ENCODE measurements at regions not wholly inside any gene's neighbourhood (a gene's known extent, or its start where the extent isn't known, plus 50 kb on each side); places are given as distances from the start of the nearest gene placed in this dataset.

GRCh38 chr15:69727121-69727924, 274.7 kb downstream of the RPLP1 start:
- DNase-seq, result no peak
- H3K4me2 ChIP-seq (ENCODE audit: low read depth, low read length), result no peak overlapping the region

DNA sequence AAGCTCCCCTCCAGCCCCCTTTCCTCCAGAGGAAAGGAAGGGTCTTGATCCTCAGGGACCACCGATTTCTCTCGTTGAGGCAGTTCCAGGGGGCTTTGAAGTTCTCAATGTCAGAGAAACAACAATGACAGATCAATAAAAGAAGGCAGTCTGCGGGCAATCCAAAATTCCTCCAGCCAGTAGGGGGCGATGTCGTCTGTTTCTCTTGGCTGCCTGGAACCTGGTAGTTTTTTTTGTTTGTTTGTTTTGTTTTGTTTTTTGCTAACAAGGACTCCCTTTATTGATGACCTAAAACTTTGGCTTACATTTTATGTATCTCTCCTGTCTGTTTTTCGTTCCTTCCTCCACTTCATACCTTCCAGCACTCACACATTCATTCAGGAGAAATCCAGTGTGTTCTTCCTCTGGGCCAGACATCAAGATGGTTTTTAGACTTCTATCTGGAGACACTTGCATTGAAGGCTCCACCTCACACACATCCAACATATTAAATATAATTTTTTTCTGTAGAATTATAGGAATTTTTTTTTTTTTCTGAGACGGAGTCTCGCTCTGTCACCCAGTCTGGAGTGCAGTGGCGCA, 276.6 kb downstream of the RPLP1 start:
- H3K9me2 ChIP-seq (replicated peaks; ENCODE audit: insufficient read depth, low read length), result no peaks in the 10 kb centered on the region
- no peaks in the 10 kb centered on the region for H3K36me3 ChIP-seq (replicated peaks; ENCODE audit: insufficient read depth, low read length)
- H3K9me3 ChIP-seq (replicated peaks; ENCODE audit: insufficient read depth, low read length), result no peaks in the 10 kb centered on the region
- peaks cover 28% of the 10 kb centered on the region for H3K4me1 ChIP-seq (ENCODE audit: low read length)
- no peaks in the 10 kb centered on the region for H3F3A ChIP-seq (ENCODE audit: insufficient read depth, low read length)
- no peak overlapping the region for H3K27ac ChIP-seq (ENCODE audit: low read length)
- TF ChIP-seq EZH2 (optimal IDR thresholded peaks at IDR 0.05; ENCODE audit: low read depth, low read length) (no peak), EZH2phosphoT487 (IDR thresholded peaks at IDR 0.05; ENCODE audit: low read length) (no peak), CTCF (IDR thresholded peaks at IDR 0.05; ENCODE audit: low read length) (peak; percentile 81)
- H3K79me2 ChIP-seq (ENCODE audit: low read length), result no peaks in the 10 kb centered on the region
- no peaks in the 10 kb centered on the region for H4K20me1 ChIP-seq (ENCODE audit: insufficient read depth, low read length)
- no peak overlapping the region for H3K4me3 ChIP-seq (ENCODE audit: low read length)
- H2AFZ ChIP-seq (ENCODE audit: low read length), result no peak overlapping the region
- no peak overlapping the region for H3K9ac ChIP-seq (ENCODE audit: low read length)
- peaks cover 6% of the 10 kb centered on the region; the same call in 1 of the 2 replicates for H3K27me3 ChIP-seq (replicated peaks; ENCODE audit: insufficient read depth, low read length)
- peak; percentile 45 for DNase-seq
- no peak overlapping the region for H3K4me2 ChIP-seq (ENCODE audit: low read depth, low read length)

More at GRCh38 chr15:69727121-69727924, 274.7 kb downstream of the RPLP1 start:
- Histone ChIP-seq H3K9me2 (replicated peaks; ENCODE audit: insufficient read depth, low read length) (no peaks in the 10 kb centered on the region), H3K27me3 (replicated peaks; ENCODE audit: insufficient read depth, low read length) (peaks cover 23% of the 10 kb centered on the region), H3K27ac (ENCODE audit: low read length) (no peak overlapping the region), H2AFZ (ENCODE audit: low read length) (no peak overlapping the region), H3K4me3 (ENCODE audit: low read length) (no peak overlapping the region), H3K36me3 (replicated peaks; ENCODE audit: insufficient read depth, low read length) (no peaks in the 10 kb centered on the region), H3K79me2 (ENCODE audit: low read length) (no peaks in the 10 kb centered on the region), H3F3A (ENCODE audit: insufficient read depth, low read length) (no peaks in the 10 kb centered on the region), H3K9ac (ENCODE audit: low read length) (no peak overlapping the region), H3K9me3 (replicated peaks; ENCODE audit: insufficient read depth, low read length) (no peaks in the 10 kb centered on the region), H3K4me1 (ENCODE audit: low read length) (peaks cover 28% of the 10 kb centered on the region), H4K20me1 (ENCODE audit: insufficient read depth, low read length) (no peaks in the 10 kb centered on the region)
- no peak for TF ChIP-seq EZH2 (optimal IDR thresholded peaks at IDR 0.05; ENCODE audit: low read depth, low read length)
- TF ChIP-seq CTCF (IDR thresholded peaks at IDR 0.05; ENCODE audit: low read length), result no peak
- TF ChIP-seq EZH2phosphoT487 (IDR thresholded peaks at IDR 0.05; ENCODE audit: low read length), result no peak

DNA sequence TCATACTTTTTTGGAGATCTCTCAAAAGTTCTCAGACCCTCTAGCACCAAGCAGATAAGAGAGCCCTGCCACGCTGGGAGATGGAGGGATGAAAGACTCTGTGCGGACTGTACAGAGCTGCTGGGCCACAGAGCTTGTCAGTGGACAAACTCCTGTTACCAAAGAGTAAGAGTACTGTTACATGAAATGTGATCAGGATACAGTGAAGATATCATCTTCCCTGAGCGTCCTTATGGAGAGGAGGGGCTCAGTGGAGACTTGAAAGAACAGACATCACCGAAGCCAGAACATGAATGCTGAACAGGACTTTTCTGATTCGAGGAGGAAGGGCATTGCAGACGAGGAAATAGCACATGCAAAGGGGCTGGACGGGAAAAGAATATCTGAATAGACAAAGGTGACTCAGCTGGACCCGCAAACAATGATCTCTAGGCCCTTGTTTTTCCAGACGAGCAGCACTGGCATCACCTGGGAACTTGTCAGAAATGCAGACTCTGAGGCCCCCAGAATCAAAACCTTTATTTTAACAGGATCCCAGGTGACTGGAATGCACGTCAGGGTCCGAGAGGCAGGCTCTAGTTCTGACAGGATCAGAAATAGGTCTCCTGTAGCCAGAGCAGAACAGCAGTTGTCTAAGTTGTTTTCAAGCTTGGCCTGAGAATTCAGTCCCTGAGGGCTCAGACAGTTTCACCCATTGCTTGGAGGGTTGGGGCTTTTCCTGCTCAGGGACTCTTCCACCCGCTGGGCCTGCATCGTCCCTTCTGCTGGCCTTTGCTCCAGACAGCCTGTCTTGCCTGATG, 277.9 kb downstream of the RPLP1 start:
- H3K27me3 ChIP-seq (replicated peaks; ENCODE audit: insufficient read depth, low read length), result no peaks in the 10 kb centered on the region
- no peak for DNase-seq
- H3K4me1 ChIP-seq (ENCODE audit: low read length), result peaks cover 28% of the 10 kb centered on the region
- H4K20me1 ChIP-seq (ENCODE audit: insufficient read depth, low read length), result no peaks in the 10 kb centered on the region
- H3K9ac ChIP-seq (ENCODE audit: low read length), result no peak overlapping the region
- H3F3A ChIP-seq (ENCODE audit: insufficient read depth, low read length), result no peaks in the 10 kb centered on the region
- no peak for TF ChIP-seq EZH2 (optimal IDR thresholded peaks at IDR 0.05; ENCODE audit: low read depth, low read length)
- no peak for TF ChIP-seq EZH2phosphoT487 (IDR thresholded peaks at IDR 0.05; ENCODE audit: low read length)
- no peak for TF ChIP-seq CTCF (IDR thresholded peaks at IDR 0.05; ENCODE audit: low read length)
- H2AFZ ChIP-seq (ENCODE audit: low read length), result no peak overlapping the region
- no peaks in the 10 kb centered on the region for H3K36me3 ChIP-seq (replicated peaks; ENCODE audit: insufficient read depth, low read length)
- no peaks in the 10 kb centered on the region for H3K79me2 ChIP-seq (ENCODE audit: low read length)
- no peak overlapping the region for H3K4me2 ChIP-seq (ENCODE audit: low read depth, low read length)
- H3K27ac ChIP-seq (ENCODE audit: low read length), result no peak overlapping the region
- H3K9me3 ChIP-seq (replicated peaks; ENCODE audit: insufficient read depth, low read length), result no peaks in the 10 kb centered on the region
- no peak overlapping the region for H3K4me3 ChIP-seq (ENCODE audit: low read length)
- no peaks in the 10 kb centered on the region for H3K9me2 ChIP-seq (replicated peaks; ENCODE audit: insufficient read depth, low read length)

Data from MM.1S (cell line).